HEK293 (cell line): ENCODE measurements at regions not wholly inside any gene's neighbourhood (a gene's known extent, or its start where the extent isn't known, plus 50 kb on each side); places are given as distances from the start of the nearest gene placed in this dataset.

ENCODE experiments used
- ZBTB6 ChIP-seq: fragments of 450-650 bp; formaldehyde crosslinking; IDR thresholded peaks from 2 replicates; pipeline ENCODE4 v1.5.1; 2017; ENCODE audit warnings: missing biosample characterization, missing genetic modification characterization
- ZBTB7A ChIP-seq: fragments of 450-650 bp; formaldehyde crosslinking; IDR thresholded peaks from 2 replicates; pipeline ENCODE4 v1.5.1; 2016; ENCODE audit warnings: low read depth, missing biosample characterization, missing genetic modification characterization
- ZNF112 ChIP-seq: fragments of 450-650 bp; formaldehyde crosslinking; IDR thresholded peaks from 2 replicates; pipeline ENCODE4 v1.5.0; 2017; ENCODE audit warnings: missing biosample characterization, missing genetic modification characterization
- ZNF335 ChIP-seq: fragments of 450-650 bp; formaldehyde crosslinking; conservative IDR thresholded peaks from 2 replicates; pipeline ENCODE4 v1.5.1; 2016; ENCODE audit warnings: missing biosample characterization, missing genetic modification characterization
- ZNF747 ChIP-seq: fragments of 450-650 bp; formaldehyde crosslinking; IDR thresholded peaks from 2 replicates; pipeline ENCODE4 v1.5.1; 2016; ENCODE audit warnings: missing biosample characterization, missing genetic modification characterization
- ZSCAN16 ChIP-seq: fragments of 450-650 bp; formaldehyde crosslinking; IDR thresholded peaks from 2 replicates; pipeline ENCODE4 v1.5.1; 2016; ENCODE audit warnings: missing biosample characterization, missing genetic modification characterization
- TF ChIP-seq, protein P1 (sequence below): fragments of 450-650 bp; formaldehyde crosslinking; IDR thresholded peaks from 2 replicates; pipeline ENCODE4 v1.5.1; 2016; ENCODE audit warnings: missing biosample characterization, missing genetic modification characterization
- TF ChIP-seq, protein P2 (sequence below): fragments of 450-650 bp; formaldehyde crosslinking; IDR thresholded peaks from 2 replicates; pipeline ENCODE4 v1.5.1; 2016; ENCODE audit warnings: missing biosample characterization, missing genetic modification characterization

DNA sequence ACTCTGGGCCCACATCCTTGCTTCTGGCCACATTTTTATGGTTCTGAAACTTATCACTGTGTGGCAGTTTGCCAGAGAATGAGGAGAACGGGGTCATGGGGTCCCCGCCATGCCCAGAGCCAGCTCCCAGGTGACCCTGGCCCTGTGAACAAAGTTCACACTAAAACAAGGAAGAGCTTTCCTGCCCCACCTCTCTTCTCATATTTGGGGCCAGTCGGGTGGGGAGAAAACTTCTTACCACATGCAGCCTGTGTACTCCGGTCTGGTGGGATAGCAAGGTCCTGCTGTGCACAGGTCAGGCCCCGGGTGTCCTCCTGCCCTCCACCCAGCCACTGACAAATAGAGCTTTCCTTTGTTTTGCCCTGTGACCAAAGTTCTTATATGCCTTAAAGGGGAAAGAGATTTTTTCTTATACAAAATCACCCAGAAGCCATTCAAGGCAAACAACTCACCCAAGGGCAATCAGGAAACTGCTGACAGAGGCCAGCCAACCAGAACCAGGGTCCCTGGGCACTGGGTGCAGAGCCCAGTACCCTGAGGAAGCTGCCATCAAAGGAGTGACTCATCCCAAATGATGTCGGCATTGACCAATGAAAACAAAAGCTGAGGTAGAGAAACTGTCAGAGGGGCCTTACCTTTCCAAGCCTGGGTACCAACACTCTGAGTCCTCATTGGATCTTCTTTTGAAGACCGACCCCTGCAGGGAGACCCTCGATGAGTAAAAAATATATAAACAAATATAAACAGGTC, 53.6 kb downstream of the OLIG1 start:
- TF ChIP-seq, protein P1, sequence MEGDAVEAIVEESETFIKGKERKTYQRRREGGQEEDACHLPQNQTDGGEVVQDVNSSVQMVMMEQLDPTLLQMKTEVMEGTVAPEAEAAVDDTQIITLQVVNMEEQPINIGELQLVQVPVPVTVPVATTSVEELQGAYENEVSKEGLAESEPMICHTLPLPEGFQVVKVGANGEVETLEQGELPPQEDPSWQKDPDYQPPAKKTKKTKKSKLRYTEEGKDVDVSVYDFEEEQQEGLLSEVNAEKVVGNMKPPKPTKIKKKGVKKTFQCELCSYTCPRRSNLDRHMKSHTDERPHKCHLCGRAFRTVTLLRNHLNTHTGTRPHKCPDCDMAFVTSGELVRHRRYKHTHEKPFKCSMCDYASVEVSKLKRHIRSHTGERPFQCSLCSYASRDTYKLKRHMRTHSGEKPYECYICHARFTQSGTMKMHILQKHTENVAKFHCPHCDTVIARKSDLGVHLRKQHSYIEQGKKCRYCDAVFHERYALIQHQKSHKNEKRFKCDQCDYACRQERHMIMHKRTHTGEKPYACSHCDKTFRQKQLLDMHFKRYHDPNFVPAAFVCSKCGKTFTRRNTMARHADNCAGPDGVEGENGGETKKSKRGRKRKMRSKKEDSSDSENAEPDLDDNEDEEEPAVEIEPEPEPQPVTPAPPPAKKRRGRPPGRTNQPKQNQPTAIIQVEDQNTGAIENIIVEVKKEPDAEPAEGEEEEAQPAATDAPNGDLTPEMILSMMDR (tag by site-specific recombination) = no peak
- TF ChIP-seq ZSCAN16 (no peak), ZNF747 (tag by site-specific recombination) (no peak), ZBTB7A (tag by site-specific recombination) (no peak), ZNF112 (no peak), ZBTB6 (tag by site-specific recombination) (no peak), ZNF335 (no peak)
- TF ChIP-seq, protein P2, sequence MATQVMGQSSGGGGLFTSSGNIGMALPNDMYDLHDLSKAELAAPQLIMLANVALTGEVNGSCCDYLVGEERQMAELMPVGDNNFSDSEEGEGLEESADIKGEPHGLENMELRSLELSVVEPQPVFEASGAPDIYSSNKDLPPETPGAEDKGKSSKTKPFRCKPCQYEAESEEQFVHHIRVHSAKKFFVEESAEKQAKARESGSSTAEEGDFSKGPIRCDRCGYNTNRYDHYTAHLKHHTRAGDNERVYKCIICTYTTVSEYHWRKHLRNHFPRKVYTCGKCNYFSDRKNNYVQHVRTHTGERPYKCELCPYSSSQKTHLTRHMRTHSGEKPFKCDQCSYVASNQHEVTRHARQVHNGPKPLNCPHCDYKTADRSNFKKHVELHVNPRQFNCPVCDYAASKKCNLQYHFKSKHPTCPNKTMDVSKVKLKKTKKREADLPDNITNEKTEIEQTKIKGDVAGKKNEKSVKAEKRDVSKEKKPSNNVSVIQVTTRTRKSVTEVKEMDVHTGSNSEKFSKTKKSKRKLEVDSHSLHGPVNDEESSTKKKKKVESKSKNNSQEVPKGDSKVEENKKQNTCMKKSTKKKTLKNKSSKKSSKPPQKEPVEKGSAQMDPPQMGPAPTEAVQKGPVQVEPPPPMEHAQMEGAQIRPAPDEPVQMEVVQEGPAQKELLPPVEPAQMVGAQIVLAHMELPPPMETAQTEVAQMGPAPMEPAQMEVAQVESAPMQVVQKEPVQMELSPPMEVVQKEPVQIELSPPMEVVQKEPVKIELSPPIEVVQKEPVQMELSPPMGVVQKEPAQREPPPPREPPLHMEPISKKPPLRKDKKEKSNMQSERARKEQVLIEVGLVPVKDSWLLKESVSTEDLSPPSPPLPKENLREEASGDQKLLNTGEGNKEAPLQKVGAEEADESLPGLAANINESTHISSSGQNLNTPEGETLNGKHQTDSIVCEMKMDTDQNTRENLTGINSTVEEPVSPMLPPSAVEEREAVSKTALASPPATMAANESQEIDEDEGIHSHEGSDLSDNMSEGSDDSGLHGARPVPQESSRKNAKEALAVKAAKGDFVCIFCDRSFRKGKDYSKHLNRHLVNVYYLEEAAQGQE (tag by site-specific recombination) = no peak
